HG02763 (cell line): ENCODE measurements at regions not wholly inside any gene's neighbourhood (a gene's known extent, or its start where the extent isn't known, plus 50 kb on each side); places are given as distances from the start of the nearest gene placed in this dataset.

Experiments used
- ATAC-seq: cut with Tn5 transposase; IDR thresholded peaks from one replicate; pipeline ENCODE4 v1.9.1; 2021; ENCODE audit warnings: mild to moderate bottlenecking, moderate library complexity; ENCODE audit not compliant: unreplicated experiment

DNA sequence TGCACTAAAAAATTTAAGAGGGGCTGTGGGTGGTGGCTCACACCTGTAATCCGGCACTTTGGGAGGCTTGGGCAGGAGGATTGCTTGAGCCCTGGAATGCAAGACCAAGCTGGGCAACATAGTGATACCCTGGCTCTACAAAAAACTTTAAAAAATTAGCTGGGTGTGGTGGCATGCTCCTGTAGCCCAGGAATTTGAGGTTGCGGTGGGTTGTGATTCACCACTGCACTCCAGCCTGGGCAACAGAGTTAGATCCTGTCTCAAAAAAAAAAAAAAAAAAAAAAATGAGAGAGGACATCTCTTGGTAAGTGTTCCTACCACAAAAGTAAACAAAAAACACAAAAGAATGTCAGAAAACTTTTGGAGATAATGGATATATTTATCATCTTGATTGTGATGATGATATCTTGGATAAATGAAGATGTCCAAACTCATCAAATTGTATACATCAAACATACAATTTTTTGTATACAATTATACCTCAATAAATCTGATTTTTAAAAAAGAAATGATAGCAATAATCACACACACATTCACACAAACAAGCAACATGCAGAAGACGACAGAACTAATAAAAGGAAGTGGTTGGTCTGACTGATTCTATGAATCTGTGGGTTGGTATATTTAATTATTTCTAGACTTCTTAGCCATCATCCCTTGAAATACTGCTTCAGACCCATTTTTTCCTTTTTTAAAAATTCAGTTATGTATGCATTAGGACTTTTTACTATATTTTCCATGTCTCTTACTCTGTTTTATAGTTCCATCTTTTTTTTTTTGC lies 465.9 kb downstream of the PLA2G4A start:
- no peak for ATAC-seq

GRCh38 chr1:187300081-187300480 lies 471.3 kb downstream of the PLA2G4A start:
- ATAC-seq = no peak

GRCh38 chr1:187306710-187307415 lies 478.1 kb downstream of the PLA2G4A start:
- ATAC-seq = no peak

- ATAC-seq = no peak
Measured at GRCh38 chr1:187310038-187310631, 481.4 kb downstream of the PLA2G4A start.

DNA sequence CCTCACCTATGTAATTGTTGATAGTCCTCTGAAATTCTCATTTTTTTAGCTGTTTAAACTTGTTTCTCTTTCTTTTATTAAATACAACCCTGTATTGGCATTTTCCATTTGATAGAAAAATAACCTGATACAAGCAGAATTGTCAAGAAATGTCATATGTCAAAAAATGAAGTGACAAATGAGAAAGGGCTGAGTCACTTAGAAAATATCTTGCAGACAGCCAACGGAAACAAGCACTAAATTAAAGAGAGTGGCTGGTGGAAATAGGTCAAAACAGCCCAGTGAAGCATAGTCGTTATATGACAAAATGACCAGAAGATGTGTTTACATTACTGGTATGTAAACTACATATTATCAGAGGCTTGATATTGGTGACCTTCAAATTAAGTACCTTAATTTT lies 484.4 kb downstream of the PLA2G4A start:
- ATAC-seq = no peak

GRCh38 chr1:187326557-187326956 lies 497.8 kb downstream of the PLA2G4A start:
- ATAC-seq = no peak

GRCh38 chr1:187336441-187337168 lies 507.9 kb downstream of the PLA2G4A start:
- no peak for ATAC-seq

GRCh38 chr1:187338762-187339412 lies 510.1 kb downstream of the PLA2G4A start:
- ATAC-seq = no peak

GRCh38 chr1:187342495-187342894 lies 513.7 kb downstream of the PLA2G4A start:
- no peak for ATAC-seq

- ATAC-seq = no peak
Measured at GRCh38 chr1:187374082-187374481, 545.3 kb downstream of the PLA2G4A start.

- no peak for ATAC-seq
Measured at GRCh38 chr1:187374742-187375141, 546.0 kb downstream of the PLA2G4A start.

- no peak for ATAC-seq
Measured at GRCh38 chr1:187383366-187383765, 554.6 kb downstream of the PLA2G4A start.

- ATAC-seq = peak; percentile 70
Measured at GRCh38 chr1:187384504-187384903, 555.8 kb downstream of the PLA2G4A start.

DNA sequence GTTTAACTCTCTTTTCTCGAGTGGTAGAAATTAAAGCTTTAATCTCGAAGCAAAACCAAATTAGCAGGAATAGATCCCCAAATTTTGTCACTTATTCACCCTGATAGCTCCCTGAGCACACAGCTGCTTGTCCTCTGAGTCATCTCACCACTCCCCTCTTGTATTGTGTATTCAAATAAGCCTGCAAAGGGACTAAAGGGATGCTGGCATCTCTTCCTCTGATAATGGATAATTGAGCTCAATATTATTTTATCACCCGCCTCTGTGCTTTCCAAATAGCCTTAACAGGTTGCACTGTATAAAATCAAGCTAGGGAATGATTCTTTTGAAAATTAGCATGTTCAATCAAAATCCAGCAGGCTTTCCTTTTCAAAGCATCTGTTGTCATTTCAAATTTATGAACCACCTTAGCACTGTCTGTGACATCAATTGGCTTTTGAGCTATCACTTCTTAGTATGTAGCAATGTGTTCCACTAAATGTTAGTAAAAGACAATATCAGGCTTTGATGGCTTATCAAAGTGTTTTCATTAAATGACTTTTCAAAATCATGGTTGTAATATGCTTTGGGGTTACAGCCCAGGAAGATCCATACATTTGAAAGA lies 561.6 kb downstream of the PLA2G4A start:
- ATAC-seq = no peak

DNA sequence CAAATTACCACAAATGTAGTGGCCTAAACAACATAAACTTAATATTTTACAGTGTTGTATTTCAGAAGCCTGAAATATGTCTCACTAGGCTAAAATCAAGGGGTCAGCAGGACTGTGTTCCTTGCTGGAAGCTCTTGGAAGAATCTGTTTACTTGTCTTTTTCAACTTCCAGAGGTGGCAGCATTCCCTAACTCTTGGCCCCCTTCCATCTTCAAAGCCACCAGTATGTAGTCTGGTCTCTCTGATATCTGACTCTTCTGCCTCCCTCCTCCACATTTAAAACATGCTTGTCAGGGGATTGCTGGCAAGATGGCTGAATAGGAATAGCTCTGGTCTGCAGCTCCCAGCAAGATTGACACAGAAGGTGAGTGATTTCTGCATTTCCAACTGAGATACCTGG lies 567.5 kb downstream of the PLA2G4A start:
- no peak for ATAC-seq

GRCh38 chr1:187396929-187397796 lies 568.4 kb downstream of the PLA2G4A start:
- ATAC-seq = no peak

- ATAC-seq = no peak
Measured at GRCh38 chr1:187408212-187409004, 579.7 kb downstream of the PLA2G4A start.

DNA sequence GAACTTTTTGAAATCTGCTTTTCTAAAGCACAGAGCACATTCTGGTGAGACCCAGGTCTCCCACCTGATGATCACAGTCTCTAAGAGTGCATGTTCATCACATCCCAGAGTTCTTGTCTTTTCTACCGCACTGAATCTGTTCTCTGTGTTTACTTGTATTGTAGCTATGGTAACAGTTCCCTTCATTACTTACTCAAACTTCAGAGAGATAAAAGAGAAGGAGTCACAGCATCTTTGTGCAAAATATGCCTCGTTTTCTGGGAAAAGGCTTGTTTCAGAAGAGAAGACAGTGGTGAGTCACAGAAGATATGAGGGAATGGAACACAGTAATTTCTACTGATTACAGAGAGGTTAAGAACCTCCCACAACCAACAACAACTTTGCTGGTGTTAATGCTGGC lies 580.6 kb downstream of the PLA2G4A start:
- ATAC-seq = no peak

- no peak for ATAC-seq
Measured at GRCh38 chr1:187411118-187411517, 582.4 kb downstream of the PLA2G4A start.
